ENCODE measurements at regions not wholly inside any gene's neighbourhood (a gene's known extent, or its start where the extent isn't known, plus 50 kb on each side); places are given as distances from the start of the nearest gene placed in this dataset.

DNA sequence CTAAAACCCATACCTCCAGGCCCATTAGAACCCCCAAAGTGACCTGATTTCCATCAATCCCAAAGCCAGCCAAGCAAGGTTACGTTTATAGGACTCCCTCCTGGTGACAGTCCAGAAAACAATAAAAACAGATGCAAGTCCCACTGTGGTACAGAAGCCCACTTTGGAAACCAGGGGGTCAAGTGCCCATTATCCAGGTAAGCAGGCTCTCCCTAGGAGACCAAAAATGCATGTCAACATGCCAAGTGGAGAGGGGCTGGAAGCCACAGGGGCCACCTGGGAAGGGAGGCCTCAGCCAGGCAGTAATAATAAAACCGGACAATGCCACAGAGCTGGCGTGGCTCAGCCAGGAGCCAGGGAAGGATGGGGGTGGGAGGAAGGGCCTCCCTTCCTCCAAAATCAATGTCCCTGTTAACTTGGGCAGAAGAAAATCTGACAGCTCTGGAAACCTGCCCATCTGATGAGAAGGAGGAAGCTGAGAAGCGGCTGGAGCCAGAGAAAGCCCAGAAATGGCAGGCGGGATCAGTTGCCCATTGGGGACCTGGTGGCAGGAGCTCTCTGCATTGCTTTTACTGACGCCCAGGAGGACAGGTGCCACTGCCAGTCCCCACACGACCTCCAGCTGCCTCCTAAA lies 160.4 kb downstream of the ZIC5 start:
- no peak for TF ChIP-seq FOXK1 (CRISPR knock-in tag; IDR thresholded peaks at IDR 0.05)
- TF ChIP-seq, protein P1, sequence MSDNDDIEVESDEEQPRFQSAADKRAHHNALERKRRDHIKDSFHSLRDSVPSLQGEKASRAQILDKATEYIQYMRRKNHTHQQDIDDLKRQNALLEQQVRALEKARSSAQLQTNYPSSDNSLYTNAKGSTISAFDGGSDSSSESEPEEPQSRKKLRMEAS (CRISPR knock-in tag; IDR thresholded peaks at IDR 0.05) = no peak
